PFSK-1 (cell line): ENCODE measurements at regions not wholly inside any gene's neighbourhood (a gene's known extent, or its start where the extent isn't known, plus 50 kb on each side); places are given as distances from the start of the nearest gene placed in this dataset.

Experiments used
- POLR2AphosphoS5 ChIP-seq: IDR thresholded peaks from 2 replicates; pipeline ENCODE4 v1.6.1; 2012; ENCODE audit warnings: low read depth, mild to moderate bottlenecking, control low read depth, low read length, moderate library complexity
- TAF1 ChIP-seq: IDR thresholded peaks from 2 replicates; pipeline ENCODE4 v1.6.1; 2012; ENCODE audit warnings: low read length, control low read depth, borderline replicate concordance; ENCODE audit not compliant: insufficient read depth
- TF ChIP-seq, protein P1 (sequence below), 2 experiments: IDR thresholded peaks; 2 replicates each; pipeline versions ENCODE4 v1.6.1 to v1.8.0; 2011 to 2012; ENCODE audit warnings: low read depth in 2 of 2, low read length in 2 of 2, control low read depth in 1 of 2, inconsistent platforms in 1 of 2, mild to moderate bottlenecking in 1 of 2, moderate library complexity in 1 of 2; ENCODE audit not compliant: insufficient read depth in 1 of 2

DNA sequence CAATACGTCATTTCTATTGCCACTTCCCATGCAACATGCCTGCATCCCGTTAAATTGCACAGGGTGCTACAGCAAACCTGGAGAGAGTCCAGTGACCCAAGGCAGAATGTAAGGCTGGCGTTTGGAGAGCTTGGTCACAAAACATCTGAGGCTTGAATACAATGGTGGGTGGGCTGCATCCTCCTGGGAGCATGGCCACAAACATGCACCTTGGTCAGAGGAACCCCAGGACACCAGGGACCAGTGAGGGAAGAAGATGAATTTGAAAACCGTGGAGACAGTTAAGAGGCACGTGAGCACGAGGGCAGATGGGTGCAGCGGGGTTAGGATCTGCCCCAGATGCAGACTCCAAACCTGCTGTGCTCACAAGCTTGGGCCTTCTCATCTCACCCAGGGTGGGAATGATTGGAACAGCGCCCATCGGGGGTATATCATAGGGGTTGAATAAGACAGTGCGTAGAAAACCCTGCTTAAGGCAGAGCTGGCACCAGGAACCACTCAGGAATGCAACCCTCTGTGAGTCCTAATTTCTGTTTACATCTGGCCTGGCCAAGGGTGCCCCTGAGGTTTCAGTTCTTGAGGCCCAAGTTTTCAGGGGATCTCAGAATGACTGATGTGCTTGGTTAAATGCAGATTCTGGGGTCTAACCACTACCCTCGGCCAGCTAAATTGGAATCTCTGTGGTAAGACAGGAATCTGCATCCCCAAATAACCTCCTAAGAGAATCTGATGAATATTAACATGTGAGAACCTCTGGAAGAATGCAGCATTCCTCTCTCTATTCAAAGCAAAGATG is 97.2 kb downstream of the ARL4C start:
- TF ChIP-seq, protein P1, sequence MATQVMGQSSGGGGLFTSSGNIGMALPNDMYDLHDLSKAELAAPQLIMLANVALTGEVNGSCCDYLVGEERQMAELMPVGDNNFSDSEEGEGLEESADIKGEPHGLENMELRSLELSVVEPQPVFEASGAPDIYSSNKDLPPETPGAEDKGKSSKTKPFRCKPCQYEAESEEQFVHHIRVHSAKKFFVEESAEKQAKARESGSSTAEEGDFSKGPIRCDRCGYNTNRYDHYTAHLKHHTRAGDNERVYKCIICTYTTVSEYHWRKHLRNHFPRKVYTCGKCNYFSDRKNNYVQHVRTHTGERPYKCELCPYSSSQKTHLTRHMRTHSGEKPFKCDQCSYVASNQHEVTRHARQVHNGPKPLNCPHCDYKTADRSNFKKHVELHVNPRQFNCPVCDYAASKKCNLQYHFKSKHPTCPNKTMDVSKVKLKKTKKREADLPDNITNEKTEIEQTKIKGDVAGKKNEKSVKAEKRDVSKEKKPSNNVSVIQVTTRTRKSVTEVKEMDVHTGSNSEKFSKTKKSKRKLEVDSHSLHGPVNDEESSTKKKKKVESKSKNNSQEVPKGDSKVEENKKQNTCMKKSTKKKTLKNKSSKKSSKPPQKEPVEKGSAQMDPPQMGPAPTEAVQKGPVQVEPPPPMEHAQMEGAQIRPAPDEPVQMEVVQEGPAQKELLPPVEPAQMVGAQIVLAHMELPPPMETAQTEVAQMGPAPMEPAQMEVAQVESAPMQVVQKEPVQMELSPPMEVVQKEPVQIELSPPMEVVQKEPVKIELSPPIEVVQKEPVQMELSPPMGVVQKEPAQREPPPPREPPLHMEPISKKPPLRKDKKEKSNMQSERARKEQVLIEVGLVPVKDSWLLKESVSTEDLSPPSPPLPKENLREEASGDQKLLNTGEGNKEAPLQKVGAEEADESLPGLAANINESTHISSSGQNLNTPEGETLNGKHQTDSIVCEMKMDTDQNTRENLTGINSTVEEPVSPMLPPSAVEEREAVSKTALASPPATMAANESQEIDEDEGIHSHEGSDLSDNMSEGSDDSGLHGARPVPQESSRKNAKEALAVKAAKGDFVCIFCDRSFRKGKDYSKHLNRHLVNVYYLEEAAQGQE (IDR thresholded peaks at IDR 0.05; ENCODE audit: insufficient read depth in 1 of 2, low read depth in 2 of 2, low read length in 2 of 2), result no peak
- TF ChIP-seq POLR2AphosphoS5 (no peak), TAF1 (no peak)
